ENCODE measurements at regions not wholly inside any gene's neighbourhood (a gene's known extent, or its start where the extent isn't known, plus 50 kb on each side); places are given as distances from the start of the nearest gene placed in this dataset.

GRCh38 chr13:76773448-76774094, 112.6 kb downstream of the KCTD12 start:
- TF ChIP-seq, protein P1, sequence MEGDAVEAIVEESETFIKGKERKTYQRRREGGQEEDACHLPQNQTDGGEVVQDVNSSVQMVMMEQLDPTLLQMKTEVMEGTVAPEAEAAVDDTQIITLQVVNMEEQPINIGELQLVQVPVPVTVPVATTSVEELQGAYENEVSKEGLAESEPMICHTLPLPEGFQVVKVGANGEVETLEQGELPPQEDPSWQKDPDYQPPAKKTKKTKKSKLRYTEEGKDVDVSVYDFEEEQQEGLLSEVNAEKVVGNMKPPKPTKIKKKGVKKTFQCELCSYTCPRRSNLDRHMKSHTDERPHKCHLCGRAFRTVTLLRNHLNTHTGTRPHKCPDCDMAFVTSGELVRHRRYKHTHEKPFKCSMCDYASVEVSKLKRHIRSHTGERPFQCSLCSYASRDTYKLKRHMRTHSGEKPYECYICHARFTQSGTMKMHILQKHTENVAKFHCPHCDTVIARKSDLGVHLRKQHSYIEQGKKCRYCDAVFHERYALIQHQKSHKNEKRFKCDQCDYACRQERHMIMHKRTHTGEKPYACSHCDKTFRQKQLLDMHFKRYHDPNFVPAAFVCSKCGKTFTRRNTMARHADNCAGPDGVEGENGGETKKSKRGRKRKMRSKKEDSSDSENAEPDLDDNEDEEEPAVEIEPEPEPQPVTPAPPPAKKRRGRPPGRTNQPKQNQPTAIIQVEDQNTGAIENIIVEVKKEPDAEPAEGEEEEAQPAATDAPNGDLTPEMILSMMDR (IDR thresholded peaks at IDR 0.05): no peak
- TF ChIP-seq POLR2A (IDR thresholded peaks at IDR 0.05; ENCODE audit: low read depth) (no peak), POLR2AphosphoS5 (IDR thresholded peaks at IDR 0.05) (no peak), EP300 (IDR thresholded peaks at IDR 0.05) (no peak)
